G401.6 (cell line): ENCODE measurements at regions not wholly inside any gene's neighbourhood (a gene's known extent, or its start where the extent isn't known, plus 50 kb on each side); places are given as distances from the start of the nearest gene placed in this dataset.

Experiments used
- FAIRE-seq: peaks from 2 replicates; lab custom pipeline; 2012; peaks lifted over from hg19 to GRCh38; lab: Jason Lieb, UNC

DNA sequence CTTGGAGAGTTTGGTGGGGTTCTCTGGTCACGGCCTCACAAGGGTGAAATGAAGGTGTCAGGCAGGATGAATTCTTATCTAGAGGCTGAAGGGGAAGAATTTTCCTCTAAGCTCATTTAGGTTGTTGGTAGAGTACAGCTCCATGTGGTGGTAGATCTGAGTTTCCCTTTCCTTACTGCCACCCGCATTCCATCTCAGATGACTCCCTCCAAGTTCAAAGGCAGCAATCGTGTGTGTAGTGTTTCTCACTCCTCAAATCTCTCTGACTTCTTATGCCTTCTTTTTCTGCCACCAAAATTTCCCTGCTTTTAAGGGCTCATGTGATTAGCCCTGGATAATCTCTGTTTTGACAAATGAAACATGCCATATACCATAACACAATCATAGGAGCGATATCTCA, 135.5 kb upstream of the MYOCD start:
- FAIRE-seq, result no peak

DNA sequence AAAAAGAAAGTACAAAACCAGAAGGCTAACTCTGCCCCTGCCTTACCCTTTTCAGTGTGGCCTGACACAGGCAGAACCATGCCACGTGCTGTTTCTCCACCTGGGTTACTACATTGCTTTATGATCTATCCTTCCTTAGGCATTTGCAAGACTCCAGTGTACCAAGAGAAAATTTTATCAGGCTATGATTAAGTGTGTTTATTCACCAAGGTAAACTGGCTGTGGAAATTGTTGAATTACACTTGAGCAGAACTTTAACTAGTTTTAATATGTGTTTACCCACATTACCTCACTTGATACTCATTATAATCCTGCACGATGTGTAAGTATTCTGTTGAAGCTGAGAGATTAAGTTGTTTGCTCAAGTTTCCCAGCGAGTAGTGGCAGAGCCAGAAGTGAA, 129.7 kb upstream of the MYOCD start:
- FAIRE-seq, result no peak

DNA sequence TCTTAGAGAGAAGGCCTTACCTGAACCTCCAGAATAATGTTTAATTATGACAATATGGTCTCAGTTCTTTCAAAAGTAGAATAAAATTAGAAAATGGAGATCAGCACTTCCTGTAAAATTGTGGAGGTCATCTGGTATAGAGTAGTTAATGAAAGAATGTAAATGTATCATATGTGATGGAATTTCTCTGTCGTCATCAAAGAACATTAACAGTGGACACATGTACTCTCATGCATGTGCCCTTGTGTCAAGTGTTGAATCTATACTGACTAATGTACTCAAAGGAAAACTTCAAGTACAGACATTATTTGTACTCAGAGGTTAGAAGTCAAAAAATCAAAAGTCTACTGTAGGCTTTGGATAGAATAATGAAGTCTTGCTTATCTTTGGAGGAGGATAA, 129.2 kb upstream of the MYOCD start:
- no peak for FAIRE-seq

DNA sequence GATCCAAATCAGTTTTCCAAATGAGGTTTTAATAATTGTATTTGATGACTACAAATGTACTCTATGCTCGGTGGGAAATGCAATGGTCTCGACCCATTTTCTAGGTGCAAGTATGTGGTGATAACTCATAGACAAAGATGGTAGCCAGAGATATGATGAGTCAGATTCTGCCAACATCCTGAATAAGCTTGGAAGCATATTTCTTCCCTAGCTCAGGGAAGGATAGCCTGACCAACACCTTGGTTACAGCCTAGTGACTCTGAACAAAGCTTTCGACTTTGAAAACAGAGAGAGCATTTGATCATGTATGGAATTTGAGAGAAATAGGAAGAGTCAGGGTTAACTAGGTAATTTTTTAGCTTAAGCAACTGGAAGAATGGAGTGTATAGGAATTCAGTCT, 128.3 kb upstream of the MYOCD start:
- FAIRE-seq, result no peak

DNA sequence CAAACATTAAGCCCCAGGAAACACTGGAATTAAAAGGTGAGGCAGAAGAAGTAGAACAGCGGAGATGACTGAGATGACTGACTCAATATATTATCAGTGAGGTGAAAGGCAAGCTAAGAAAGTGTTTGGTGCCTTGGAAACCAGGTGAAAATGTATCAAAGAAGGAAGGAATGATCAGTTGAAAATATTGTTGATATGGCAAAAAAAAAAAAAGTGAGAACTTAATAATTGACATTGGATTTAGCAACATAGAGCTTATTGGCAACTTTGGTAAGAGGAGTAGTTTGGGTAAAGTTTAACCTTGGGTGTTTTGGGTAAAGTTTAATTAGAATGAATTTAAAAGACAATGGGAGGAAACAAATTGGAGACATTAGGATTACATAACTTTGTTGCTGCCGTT, 127.7 kb upstream of the MYOCD start:
- no peak for FAIRE-seq

DNA sequence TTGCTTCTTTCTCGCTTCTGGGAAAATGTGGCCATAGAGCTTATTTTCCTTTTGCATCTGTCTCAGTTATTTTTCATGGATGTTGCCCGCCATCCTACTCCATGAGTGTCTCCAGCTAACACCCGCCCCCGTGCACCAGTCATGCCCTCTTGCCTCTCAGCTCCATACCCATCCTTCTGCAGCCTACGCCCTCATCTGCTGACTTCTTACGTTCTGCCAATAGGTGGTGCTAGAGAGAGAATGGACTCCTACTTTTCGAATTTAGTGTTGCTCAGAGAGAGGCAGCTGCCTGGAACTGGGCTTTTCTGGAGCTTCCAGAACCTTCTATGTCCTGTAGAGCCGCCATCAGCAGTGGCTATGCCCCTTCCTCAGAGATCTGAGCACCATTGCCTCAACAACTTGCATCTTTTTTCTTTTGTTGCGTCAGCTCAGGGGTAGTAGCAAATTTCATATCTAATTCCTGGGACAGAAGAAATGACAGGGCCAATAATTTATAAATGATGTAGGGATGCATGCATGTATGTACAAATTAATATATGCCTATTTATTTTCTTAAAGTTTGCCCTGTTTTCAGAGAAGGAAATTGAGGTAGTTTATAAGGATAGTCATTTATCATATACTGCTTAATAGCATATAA, 119.7 kb upstream of the MYOCD start:
- FAIRE-seq, result no peak

DNA sequence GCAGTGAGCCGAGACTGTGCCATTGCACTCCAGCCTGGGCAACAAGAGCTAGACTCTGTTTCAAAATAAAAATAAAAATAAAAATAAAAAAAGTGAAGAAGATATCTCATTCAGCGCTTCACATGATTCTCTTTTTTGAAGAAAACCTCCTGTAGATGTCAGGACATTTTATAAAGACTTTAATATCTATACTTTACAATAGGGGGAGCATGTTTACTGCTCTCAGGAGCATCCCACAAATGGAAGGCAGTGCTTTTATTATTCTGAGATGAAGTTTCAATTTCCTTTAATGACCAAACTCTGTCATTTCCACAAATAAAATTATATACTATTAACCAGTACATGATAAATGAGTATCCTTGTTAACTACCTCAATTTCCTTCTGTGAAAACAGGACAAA, 118.7 kb upstream of the MYOCD start:
- no peak for FAIRE-seq

DNA sequence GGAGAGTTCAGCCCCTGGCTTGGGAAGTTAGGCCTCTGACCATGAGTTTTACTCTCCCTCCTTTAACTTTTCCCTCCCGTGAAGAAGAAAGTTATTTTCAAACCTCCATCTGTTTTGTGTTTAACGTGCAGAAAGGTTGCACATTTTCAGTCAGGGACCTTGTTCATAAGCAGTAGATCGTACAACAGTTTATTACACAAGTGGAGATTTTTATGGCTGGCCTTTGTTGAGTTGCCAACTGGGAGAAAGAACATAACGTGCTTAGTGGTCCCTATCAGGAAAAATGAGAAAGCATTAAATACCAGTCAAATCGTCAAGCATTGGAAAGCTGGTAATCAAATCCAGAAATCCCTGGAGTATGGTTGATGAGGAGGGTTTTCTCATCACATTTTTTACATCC, 117.9 kb upstream of the MYOCD start:
- no peak for FAIRE-seq

DNA sequence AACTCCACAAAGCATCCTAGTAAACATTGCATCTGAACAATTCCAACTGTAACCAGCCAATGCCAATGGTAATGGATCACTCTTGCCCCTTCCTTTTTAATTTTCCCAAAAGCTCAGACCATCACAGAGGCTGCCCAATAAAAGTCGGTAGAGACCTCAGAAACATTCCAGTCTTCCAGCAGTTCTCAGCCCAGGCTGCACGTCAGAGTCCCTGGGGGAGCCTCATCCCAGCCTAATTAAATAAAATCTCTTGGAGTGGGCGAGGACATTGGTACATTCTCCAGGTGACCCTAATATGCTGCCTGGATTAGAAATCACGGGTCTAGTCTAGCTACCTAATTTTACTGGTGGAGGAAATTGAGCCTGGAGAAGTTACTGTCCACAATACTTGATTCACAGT, 117.1 kb upstream of the MYOCD start:
- FAIRE-seq, result no peak

DNA sequence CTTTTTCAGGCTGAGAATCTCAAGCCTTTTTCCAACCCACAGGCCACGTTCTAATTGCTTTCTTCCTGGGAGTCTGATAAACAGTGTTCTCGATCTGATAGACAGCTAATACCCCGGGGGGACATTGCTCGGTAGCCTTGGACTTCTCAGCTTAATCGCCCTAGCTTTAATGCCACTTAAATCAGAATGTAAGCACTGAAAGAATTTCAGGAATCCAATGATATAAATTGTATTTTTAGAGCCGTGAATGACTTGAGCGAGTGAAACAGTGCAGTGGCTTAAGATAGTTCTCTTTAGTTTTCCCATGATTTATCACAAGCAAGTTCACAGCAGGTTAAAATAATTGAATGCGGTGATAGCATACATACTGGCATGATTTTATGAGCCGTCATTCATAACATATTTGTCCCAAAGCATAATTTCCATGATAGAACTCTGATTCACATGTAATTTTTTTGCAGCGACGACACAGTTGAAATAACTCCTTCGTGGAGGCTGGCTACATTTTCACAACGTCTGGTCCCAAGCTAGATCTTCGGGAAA, 116.1 kb upstream of the MYOCD start:
- FAIRE-seq, result no peak

DNA sequence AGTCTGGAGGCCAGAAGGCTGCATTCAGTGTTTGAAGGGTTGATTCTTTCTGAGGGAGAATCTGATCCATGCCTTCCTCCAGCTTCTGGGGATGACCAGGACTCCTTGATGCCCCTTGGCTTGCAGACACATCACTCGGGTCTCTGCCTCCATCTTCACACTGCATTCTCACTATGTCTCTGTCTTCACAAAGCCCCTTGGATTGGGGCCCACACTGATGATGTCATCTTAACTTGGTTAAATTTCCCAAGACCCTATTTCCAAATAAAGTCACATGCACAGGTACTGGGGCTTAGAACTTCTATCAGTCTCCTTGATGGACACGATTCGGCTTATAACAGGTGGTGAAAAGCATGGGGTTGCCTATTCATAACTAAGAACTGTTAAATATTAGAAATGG, 112.1 kb upstream of the MYOCD start:
- no peak for FAIRE-seq

DNA sequence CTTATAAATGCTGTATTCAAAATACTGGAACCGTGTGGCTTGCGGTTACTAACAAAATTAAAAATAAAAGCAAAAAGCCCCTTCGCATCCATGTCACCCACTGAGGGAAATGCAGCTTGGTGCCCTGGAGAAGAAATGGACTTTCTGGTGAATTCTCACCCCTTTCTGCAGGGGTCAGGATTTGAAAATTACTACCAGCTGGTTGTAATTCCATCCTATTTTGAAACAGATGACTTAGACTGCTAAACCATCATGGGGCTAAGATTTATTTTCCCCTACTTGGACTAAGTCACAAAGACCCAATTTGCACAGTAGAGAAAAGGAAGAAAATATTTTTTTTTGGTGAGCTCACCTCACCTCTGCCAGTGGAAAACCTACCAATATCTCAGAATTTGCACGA, 111.4 kb upstream of the MYOCD start:
- FAIRE-seq, result no peak

DNA sequence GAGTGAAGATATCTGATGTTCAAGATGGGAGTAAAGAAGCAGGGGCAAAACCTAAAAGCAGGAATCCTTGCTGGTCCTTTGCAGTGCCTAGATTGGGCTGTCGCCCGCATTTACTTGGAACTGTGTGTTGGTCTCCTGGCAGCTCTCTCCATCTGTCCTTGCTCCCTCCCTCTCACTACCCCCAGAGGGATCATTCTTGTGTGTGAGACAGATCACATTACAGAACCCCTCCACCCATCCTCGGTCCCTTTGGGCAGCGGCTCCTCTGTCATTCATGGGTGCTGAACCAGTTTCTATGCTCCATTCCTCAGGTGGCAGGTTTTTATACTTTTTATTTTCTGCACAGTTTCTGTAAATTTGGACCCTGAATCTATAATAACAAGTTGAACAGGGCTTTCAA, 99.4 kb upstream of the MYOCD start:
- FAIRE-seq, result no peak

DNA sequence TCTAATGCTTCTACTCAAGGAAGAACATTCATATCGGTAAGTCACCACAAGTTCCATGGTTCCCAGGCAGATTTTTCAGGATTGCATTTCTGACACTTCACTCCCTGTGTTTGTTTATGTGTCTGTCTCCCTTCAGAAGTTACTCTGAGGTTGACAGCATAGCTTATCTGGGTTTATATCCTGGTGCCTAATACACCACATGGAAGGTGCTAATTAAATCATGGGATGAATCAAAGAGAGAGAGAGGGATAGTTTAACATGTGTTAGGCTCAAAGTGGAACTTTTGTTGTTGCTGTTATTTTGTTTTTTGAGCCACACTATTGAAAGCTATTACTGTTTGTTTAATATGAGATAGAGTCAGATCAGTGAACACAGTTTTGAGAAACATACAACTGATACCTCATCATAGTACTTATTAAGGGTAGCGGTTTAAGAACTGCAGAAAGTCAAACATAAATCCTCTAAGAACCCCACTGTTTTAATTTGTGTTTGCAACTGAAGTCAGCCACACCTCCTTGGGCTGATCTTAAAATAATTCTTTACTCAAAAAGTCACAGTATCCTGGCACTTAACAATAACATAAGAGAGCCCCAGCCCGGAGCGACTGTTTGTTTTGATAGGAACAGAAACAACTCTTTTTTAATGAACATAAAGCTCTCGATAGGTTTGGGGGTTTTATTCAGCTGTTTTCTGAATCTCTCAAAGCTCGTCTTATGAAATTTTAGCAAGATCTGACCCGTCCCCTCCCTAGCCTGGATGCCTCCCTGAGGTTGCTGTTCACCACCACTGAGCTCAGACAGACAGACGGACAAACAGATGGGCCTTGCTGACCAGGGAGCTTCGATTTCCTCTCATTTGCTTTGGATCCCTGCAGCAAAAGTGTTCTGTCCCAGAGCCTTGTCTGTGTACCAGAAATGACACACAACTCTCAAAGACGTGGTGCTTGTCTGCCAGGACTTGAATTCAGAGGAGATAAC, 98.3 kb upstream of the MYOCD start:
- no peak for FAIRE-seq

DNA sequence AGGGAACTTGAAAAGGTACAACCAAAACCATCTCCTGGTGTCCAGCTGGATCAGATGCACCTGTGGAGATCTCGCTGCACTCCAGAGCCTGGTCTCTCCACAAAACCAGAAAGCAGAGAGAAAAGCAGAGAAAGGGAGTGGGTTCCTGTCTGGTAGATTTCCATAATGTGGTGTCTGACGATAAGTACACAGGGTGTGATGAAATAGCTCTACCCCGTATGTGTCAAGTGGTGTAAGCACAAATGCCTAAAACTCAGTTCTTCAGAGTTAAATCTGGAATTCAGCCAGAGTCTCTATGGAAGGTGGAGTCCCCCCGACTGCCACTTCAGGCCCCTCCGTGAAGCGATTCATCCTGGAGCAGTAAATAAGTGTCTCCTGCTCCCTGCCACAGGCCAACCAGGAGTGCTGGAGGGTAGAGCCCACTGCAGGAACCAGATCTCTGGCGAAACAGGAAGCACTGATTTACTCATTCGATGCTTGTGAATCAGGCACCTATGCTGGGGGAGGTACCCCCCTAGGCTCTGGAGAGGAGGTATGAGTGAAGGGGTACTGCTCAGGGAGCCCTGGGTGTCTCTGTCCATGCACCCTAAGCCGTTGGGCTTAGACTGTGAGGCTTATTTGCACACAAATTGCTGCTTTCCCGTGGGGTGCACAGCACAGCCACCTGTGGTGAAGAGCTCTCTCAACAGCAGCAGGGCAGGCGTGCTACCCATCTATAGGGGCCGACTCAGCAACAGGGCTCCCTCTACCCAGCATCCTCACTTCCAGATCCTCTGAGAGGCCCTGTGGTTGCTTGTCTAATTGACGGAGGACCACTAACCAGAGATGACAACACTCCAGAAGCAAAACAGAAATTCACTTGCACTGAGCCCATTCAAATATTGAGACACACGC, 97.1 kb upstream of the MYOCD start:
- no peak for FAIRE-seq

DNA sequence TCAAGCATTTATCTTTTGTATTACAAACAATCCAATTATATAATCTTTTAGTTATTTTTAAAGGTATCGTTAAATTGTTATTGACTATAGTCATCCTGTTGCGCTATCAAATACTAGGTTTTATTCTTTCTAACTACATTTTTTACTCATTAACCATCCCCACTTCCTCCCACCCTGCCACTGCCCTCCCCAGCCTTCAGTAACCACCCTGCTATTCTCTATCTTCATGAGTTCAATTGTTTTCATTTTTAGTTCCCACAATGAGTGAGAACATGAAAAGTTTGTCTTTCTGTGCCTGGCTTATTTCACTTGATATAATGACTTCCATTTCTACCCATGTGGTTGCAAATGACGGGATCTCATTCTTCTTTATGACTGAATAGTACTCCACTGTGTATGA, 94.1 kb upstream of the MYOCD start:
- no peak for FAIRE-seq

DNA sequence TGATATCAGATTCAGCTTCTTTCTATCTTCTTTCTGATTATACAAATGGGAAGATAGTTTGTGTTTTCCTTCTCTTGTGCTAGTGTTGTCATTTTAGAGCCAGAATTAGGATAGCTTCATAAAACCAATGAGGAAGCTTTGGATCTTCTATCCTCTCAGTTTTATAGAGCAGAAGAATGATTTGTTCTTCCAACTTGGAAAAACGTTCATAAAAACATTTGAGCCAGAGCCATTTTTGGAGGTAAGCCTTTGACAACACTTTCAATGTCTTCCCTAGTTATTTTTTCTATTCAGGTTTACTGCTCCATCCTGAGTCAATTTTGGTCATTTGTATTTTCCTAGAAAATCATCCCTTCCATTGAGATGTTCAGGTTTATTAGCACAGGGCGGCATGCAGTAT, 91.2 kb upstream of the MYOCD start:
- FAIRE-seq, result no peak

DNA sequence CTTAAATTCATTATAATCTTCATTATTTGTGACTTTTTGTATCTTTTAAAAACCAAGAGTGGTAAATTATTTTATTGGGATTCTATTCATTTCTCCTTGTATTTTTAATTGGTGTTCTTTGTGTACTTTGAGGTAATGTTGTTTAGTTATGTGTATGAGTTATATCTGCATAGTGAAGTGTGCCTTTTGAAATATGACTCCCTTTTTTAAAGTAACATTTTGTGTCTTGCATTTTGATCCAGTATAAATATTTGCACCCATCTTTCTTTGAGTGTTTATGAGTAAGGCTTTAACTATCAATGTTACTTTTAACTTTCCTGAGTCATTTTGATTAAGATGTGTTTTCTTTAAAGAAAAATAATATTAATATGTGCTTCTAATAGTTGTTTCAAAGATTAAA, 90.0 kb upstream of the MYOCD start:
- FAIRE-seq, result peak; percentile 25

DNA sequence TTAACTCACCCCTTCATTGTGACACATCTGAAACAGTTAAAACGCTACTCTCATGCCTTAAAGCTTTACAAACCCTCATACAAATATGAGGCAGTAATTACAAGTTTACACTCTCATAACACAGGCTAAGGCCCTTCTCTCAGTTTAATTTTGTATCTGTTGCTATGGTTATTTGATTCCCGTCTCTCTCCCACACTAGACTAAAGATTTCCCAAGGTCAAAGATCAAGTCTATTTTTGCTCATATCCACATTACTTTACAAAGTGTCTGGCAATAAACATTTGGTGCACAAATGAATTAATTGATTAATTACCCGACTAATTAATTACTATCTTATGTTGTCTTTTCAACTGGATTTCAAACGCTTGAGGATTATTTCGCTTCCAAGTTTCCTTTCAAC, 86.4 kb upstream of the MYOCD start:
- no peak for FAIRE-seq

DNA sequence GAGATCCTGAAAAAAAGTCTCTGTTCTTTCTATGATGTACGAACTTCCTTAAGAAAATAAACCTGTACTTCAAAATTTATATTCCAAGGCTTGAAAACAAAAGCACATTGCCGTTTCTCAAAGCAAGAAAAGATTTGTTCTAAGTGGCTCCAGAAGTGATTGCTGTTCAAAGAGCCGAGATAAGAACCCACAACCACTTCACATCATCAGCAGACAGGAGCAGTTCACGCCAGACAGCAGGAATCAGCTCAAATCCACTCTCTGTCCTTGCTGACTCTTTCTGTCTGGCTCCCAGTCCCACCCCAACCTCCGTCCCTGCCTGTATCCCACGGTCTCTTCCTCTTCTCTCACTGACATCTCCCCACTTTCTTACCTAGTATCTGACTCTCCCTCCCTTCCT, 85.0 kb upstream of the MYOCD start:
- no peak for FAIRE-seq

DNA sequence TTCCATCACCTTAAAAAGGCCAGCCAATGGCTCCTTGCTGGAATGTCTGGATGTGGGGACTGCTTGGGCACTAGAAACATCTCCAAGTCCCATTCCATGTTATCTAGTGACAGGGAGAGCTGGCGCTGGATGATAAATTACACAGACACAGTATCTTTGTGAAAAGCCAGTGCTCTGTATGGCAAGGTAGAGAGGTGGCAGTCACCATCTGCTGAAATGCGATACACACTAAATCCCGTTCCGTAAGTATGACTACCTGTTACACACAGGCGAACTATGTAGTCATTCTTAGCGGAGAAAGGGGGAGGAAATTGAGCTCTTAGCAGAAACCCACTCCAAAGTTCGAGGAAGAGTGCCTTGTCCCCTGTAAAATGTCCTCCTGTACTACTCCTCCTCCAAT, 81.0 kb upstream of the MYOCD start:
- no peak for FAIRE-seq

DNA sequence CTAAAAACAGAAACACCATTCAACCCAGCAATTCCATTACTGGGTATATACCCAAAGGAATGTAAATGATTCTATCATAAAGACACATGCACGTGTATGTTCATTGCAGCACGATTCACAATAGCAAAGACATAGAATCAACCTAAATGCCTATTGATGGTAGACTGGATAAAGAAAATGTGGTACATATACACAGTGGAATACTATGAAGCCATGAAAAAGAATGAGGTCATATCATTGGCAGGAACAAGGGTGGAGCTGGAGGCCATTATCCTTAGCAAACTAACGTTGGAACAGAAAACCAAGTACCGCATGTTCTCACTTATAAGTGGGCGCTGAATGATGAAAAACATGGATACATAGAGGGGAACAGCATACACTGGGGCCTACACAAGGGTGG, 77.2 kb upstream of the MYOCD start:
- FAIRE-seq, result no peak

DNA sequence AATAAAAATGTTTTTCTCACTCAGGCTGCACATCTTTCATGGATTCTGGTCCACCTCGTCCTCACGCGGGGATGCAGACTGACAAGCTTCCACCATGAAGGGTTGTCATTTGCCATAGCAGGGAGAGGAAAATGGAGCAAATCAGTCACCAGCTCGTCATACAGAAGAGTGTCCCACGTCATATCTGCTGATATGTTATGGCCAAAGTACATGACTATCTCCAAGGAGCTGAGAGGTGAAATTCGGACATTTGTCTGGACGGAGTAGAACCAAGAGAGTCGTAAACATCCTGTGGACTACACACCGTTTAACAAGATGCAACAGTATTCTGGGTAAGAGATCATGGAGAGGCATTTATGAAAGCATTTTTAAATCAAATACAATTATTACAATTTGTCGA, 75.3 kb upstream of the MYOCD start:
- no peak for FAIRE-seq
